GM23338 (cell line): ENCODE measurements at regions not wholly inside any gene's neighbourhood (a gene's known extent, or its start where the extent isn't known, plus 50 kb on each side); places are given as distances from the start of the nearest gene placed in this dataset.

Experiments used
- CREB1 ChIP-seq: fragments of 250-450 bp; sonication (Bioruptor Pico); IDR thresholded peaks from 2 replicates; pipeline ENCODE4 v1.5.0; 2020; ENCODE audit warnings: low read depth, mild to moderate bottlenecking, moderate library complexity
- EZH2 ChIP-seq: fragments of 200-600 bp; sonication (generic); IDR thresholded peaks from one replicate; pipeline ENCODE4 v1.8.0; 2017; ENCODE audit warnings: antibody characterized with exemption, mild to moderate bottlenecking, low read depth; ENCODE audit not compliant: unreplicated experiment
- EZH2phosphoT487 ChIP-seq: fragments of 200-600 bp; sonication (generic); IDR thresholded peaks from one replicate; pipeline ENCODE4 v1.8.1; 2018; ENCODE audit warnings: antibody characterized with exemption; ENCODE audit not compliant: unreplicated experiment
- POLR2AphosphoS5 ChIP-seq: IDR thresholded peaks from 2 replicates; pipeline ENCODE4 v1.6.1; 2016; ENCODE audit warnings: antibody characterized with exemption, low read depth
- TF ChIP-seq, protein P1 (sequence below), 2 experiments: fragments of 200-600 bp in 1 of 2; sonication (generic) in 1 of 2; conservative IDR thresholded peaks; 2 replicates each; pipeline versions ENCODE4 v1.5.1 to v1.6.1; 2016 to 2017; ENCODE audit warnings: antibody characterized with exemption in 2 of 2, low read depth in 2 of 2, mild to moderate bottlenecking in 2 of 2, moderate library complexity in 1 of 2
- TF ChIP-seq, protein P2 (sequence below): IDR thresholded peaks from one replicate; pipeline ENCODE4 v1.6.1; 2018; ENCODE audit warnings: antibody characterized with exemption; ENCODE audit not compliant: unreplicated experiment

DNA sequence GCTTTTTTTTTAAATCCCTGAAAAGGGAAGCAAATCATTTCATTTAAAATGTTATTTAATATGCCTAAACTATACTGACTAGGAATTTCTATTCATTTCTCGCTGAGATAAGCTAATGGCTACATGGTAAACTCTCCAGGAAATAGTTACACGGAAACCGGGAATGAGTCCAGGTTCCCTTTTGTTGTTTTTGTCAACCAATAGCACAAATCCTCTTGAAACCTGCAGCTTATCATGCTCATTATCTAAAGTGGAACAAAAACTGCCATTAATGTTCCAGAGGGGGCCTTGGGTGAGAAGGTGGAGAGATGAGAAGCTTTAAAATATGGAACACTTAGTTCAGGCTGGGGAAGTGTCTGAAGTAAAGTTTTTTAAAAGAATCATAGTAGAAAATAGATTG is 113.5 kb upstream of the ALCAM start:
- TF ChIP-seq EZH2: no peak
- TF ChIP-seq, protein P1, sequence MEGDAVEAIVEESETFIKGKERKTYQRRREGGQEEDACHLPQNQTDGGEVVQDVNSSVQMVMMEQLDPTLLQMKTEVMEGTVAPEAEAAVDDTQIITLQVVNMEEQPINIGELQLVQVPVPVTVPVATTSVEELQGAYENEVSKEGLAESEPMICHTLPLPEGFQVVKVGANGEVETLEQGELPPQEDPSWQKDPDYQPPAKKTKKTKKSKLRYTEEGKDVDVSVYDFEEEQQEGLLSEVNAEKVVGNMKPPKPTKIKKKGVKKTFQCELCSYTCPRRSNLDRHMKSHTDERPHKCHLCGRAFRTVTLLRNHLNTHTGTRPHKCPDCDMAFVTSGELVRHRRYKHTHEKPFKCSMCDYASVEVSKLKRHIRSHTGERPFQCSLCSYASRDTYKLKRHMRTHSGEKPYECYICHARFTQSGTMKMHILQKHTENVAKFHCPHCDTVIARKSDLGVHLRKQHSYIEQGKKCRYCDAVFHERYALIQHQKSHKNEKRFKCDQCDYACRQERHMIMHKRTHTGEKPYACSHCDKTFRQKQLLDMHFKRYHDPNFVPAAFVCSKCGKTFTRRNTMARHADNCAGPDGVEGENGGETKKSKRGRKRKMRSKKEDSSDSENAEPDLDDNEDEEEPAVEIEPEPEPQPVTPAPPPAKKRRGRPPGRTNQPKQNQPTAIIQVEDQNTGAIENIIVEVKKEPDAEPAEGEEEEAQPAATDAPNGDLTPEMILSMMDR (conservative IDR thresholded peaks at IDR 0.05; ENCODE audit: low read depth in 2 of 2): no peak
- TF ChIP-seq POLR2AphosphoS5: no peak
- TF ChIP-seq CREB1 (CRISPR knock-in tag): no peak
- no peak for TF ChIP-seq EZH2phosphoT487
- TF ChIP-seq, protein P2, sequence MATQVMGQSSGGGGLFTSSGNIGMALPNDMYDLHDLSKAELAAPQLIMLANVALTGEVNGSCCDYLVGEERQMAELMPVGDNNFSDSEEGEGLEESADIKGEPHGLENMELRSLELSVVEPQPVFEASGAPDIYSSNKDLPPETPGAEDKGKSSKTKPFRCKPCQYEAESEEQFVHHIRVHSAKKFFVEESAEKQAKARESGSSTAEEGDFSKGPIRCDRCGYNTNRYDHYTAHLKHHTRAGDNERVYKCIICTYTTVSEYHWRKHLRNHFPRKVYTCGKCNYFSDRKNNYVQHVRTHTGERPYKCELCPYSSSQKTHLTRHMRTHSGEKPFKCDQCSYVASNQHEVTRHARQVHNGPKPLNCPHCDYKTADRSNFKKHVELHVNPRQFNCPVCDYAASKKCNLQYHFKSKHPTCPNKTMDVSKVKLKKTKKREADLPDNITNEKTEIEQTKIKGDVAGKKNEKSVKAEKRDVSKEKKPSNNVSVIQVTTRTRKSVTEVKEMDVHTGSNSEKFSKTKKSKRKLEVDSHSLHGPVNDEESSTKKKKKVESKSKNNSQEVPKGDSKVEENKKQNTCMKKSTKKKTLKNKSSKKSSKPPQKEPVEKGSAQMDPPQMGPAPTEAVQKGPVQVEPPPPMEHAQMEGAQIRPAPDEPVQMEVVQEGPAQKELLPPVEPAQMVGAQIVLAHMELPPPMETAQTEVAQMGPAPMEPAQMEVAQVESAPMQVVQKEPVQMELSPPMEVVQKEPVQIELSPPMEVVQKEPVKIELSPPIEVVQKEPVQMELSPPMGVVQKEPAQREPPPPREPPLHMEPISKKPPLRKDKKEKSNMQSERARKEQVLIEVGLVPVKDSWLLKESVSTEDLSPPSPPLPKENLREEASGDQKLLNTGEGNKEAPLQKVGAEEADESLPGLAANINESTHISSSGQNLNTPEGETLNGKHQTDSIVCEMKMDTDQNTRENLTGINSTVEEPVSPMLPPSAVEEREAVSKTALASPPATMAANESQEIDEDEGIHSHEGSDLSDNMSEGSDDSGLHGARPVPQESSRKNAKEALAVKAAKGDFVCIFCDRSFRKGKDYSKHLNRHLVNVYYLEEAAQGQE: no peak
